K562 (cell line): ENCODE measurements at regions not wholly inside any gene's neighbourhood (a gene's known extent, or its start where the extent isn't known, plus 50 kb on each side); places are given as distances from the start of the nearest gene placed in this dataset.
A peak's percentile ranks its signal among the peaks of the same experiment; 100 is the strongest.

Experiments used
- C11orf30 ChIP-seq: fragments of 450-650 bp; IDR thresholded peaks from 2 replicates; pipeline ENCODE4 v1.6.1; 2016; ENCODE audit warnings: low read depth, mild to moderate bottlenecking
- CCNT2 ChIP-seq: IDR thresholded peaks from 2 replicates; pipeline ENCODE4 v1.6.1; 2011; ENCODE audit warnings: borderline replicate concordance, low read depth, mild to moderate bottlenecking, moderate library complexity, mixed read lengths, low read length; ENCODE audit not compliant: insufficient read length; ENCODE audit errors: extremely low read depth
- DACH1 ChIP-seq: fragments of 450-650 bp; IDR thresholded peaks from 2 replicates; pipeline ENCODE4 v1.6.1; 2018; ENCODE audit not compliant: partially characterized antibody
- FOXK1 ChIP-seq: sonication (generic); formaldehyde crosslinking; IDR thresholded peaks from 2 replicates; pipeline ENCODE4 v1.8.0; 2022; ENCODE audit warnings: missing genetic modification reagents, mild to moderate bottlenecking, borderline replicate concordance
- JUNB ChIP-seq: fragments of 450-650 bp; formaldehyde crosslinking; conservative IDR thresholded peaks from 2 replicates; pipeline ENCODE4 v1.4.0; 2020; ENCODE audit warnings: mild to moderate bottlenecking
- MAFG ChIP-seq: fragments of 450-650 bp; conservative IDR thresholded peaks from 2 replicates; pipeline ENCODE4 v1.6.1; 2016; ENCODE audit warnings: missing genetic modification characterization, missing compliant biosample characterization
- NFXL1 ChIP-seq: fragments of 450-650 bp; formaldehyde crosslinking; IDR thresholded peaks from 2 replicates; pipeline ENCODE4 v1.4.0; 2021; ENCODE audit warnings: mild to moderate bottlenecking
- RBM14 ChIP-seq: fragments of 200-400 bp; formaldehyde crosslinking; IDR thresholded peaks from 2 replicates; pipeline ENCODE4 v1.6.1; 2018; ENCODE audit warnings: low read depth, mild to moderate bottlenecking, low read length, moderate library complexity, borderline replicate concordance; ENCODE audit not compliant: insufficient read depth
- RBM34 ChIP-seq: fragments of 200-400 bp; formaldehyde crosslinking; IDR thresholded peaks from 2 replicates; pipeline ENCODE4 v1.6.1; 2018; ENCODE audit warnings: low read length, borderline replicate concordance; ENCODE audit not compliant: insufficient read depth
- RBM39 ChIP-seq: fragments of 200-400 bp; formaldehyde crosslinking; optimal IDR thresholded peaks from 2 replicates; pipeline ENCODE3; 2018; ENCODE audit warnings: low read depth, low read length
- RUNX1 ChIP-seq: sonication (generic); IDR thresholded peaks from 2 replicates; pipeline ENCODE4 v1.6.1; 2016; ENCODE audit warnings: antibody characterized with exemption, low read depth
- TCFL5 ChIP-seq: fragments of 250-450 bp; sonication (Bioruptor Pico); conservative IDR thresholded peaks from 2 replicates; pipeline ENCODE4 v1.6.1; 2021; ENCODE audit warnings: mild to moderate bottlenecking, moderate library complexity, matching md5 sums
- USF1 ChIP-seq: sonication (generic); formaldehyde crosslinking; IDR thresholded peaks from 2 replicates; pipeline ENCODE4 v1.9.0; 2022; ENCODE audit warnings: mild to moderate bottlenecking, missing genetic modification reagents
- YY1 ChIP-seq, 3 experiments: IDR thresholded peaks; 2 replicates each; pipeline ENCODE4 v1.6.1; 2011; ENCODE audit warnings: low read length in 2 of 3, mild to moderate bottlenecking in 2 of 3, moderate library complexity in 2 of 3, borderline replicate concordance in 1 of 3, control low read depth in 1 of 3, low read depth in 1 of 3; ENCODE audit not compliant: insufficient read depth in 3 of 3, insufficient replicate concordance in 2 of 3, control insufficient read depth in 1 of 3, insufficient read length in 1 of 3; ENCODE audit errors: extremely low read depth in 1 of 3
- ZBTB5 ChIP-seq: fragments of 450-650 bp; IDR thresholded peaks from 2 replicates; pipeline ENCODE4 v1.6.1; 2017; ENCODE audit warnings: antibody characterized with exemption
- ZC3H4 ChIP-seq: sonication (generic); formaldehyde crosslinking; IDR thresholded peaks from 2 replicates; pipeline ENCODE4 v1.9.0; 2021; ENCODE audit warnings: missing genetic modification reagents, borderline replicate concordance
- ZNF316 ChIP-seq: fragments of 450-650 bp; IDR thresholded peaks from 2 replicates; pipeline ENCODE4 v1.6.1; 2016

GRCh38 chr11:42299780-42300179, 840.3 kb upstream of the LRRC4C start (continued):
- TF ChIP-seq CCNT2 (no peak), JUNB (CRISPR knock-in tag) (no peak), RBM14 (no peak), NFXL1 (CRISPR knock-in tag) (no peak), MAFG (tag) (peak; percentile 41), ZNF316 (peak; percentile 47; the same call in 1 of the 2 replicates), YY1 (IDR thresholded peaks at IDR 0.05; ENCODE audit: borderline replicate concordance in 1 of 3, control insufficient read depth in 1 of 3, extremely low read depth in 1 of 3, insufficient read depth in 3 of 3, insufficient read length in 1 of 3, insufficient replicate concordance in 2 of 3, low read depth in 1 of 3, low read length in 2 of 3) (no peak), C11orf30 (peak; percentile 28; the same call in 1 of the 2 replicates), USF1 (CRISPR knock-in tag) (no peak), TCFL5 (CRISPR knock-in tag) (no peak), RBM34 (no peak), ZC3H4 (CRISPR knock-in tag) (no peak), FOXK1 (CRISPR knock-in tag) (no peak), DACH1 (no peak), RUNX1 (no peak), ZBTB5 (no peak), RBM39 (no peak)
